Motor neuron (in vitro differentiated cells): ENCODE measurements at regions not wholly inside any gene's neighbourhood (a gene's known extent, or its start where the extent isn't known, plus 50 kb on each side); places are given as distances from the start of the nearest gene placed in this dataset.

Source experiments
- ATAC-seq, 8 experiments: fragments of 200-7000 bp; cut with Tn5 transposase; replicated peaks in 6 of 8; 2 replicates each; pipeline ENCODE4 v1.8.0; 2021; ENCODE audit warnings: mild to moderate bottlenecking in 8 of 8, moderate library complexity in 8 of 8
- H3K27ac ChIP-seq, 2 donors: fragments of 250-450 bp; sonication (Bioruptor Pico); 2 replicates each; pipeline ENCODE4 v1.9.0; 2021; ENCODE audit warnings: antibody characterized with exemption in 2 of 2, mild to moderate bottlenecking in 2 of 2, moderate library complexity in 1 of 2
- H3K4me1 ChIP-seq, 2 donors: fragments of 250-450 bp; sonication (Bioruptor Pico); replicated peaks in 1 of 2; 2 replicates each; pipeline ENCODE4 v1.6.1; 2021; ENCODE audit warnings: antibody characterized with exemption in 2 of 2, mild to moderate bottlenecking in 2 of 2, moderate library complexity in 1 of 2
- H3K4me3 ChIP-seq, 5 donors: fragments of 250-450 bp; sonication (Bioruptor Pico); 2 replicates each; pipeline ENCODE4 v1.9.0; 2021; ENCODE audit warnings: antibody characterized with exemption in 5 of 5, mild to moderate bottlenecking in 5 of 5, moderate library complexity in 4 of 5
- WGBS, 10 experiments: fragments of 450-650 bp; shearing (Covaris generic); methylation state at CpG; one replicate each; pipeline ENCODE4 v1.0.0; 2022; 5-methylcytosine and 5-hydroxymethylcytosine counted together
- in situ Hi-C, 9 experiments: fragments of 400-800 bp; cut with MboI; loops; one replicate each; pipeline ENCODE4 v1.15.0; 2021; ENCODE audit warnings: low sequenced_read_pairs in 9 of 9, low pct_unique_long_range_greater_than_20kb in 2 of 9; ENCODE audit not compliant: unreplicated experiment in 9 of 9

- in situ Hi-C loops, result loop anchor here in 1 of 9 experiments (25.0 kb wide), 1 partner anchor 287 kb away; no protein-coding TSS in a partner anchor
- H3K4me1 ChIP-seq, result no peaks in the 10 kb centered on the region
- no peak overlapping the region for H3K27ac ChIP-seq
- H3K4me3 ChIP-seq, result no peak overlapping the region
- ATAC-seq, result no peak
- 0 to 90% (median 39%) methylated on average over 1 to 2 of the region's 2 CpGs; no CpG with 5 or more reads in 2 of the 10 experiments for WGBS, 10 experiments
Measured at GRCh38 chr4:57448901-57449300, 338.7 kb upstream of the IGFBP7 start.

DNA sequence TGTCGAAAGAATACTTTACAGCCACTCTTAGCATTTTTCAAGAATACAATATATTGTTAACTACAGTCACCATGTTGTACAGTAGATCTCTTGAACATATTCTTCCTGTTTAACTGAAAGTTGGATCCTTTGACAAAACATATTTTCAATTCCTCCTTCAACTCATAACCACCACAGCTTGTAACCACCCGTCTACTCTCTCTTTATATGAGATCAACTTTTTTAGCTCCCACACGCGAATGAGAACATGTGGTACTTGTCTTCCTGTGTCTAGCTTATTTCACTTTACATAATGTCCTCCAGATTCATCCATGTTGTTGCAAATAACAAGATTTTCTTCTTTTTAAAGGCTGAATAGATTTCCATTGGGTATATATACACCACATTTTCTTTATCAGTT is 338.3 kb upstream of the IGFBP7 start:
- in situ Hi-C loops, result loop anchor here in 1 of 9 experiments (25.0 kb wide), 1 partner anchor 286 kb away; no protein-coding TSS in a partner anchor
- H3K4me1 ChIP-seq, result no peaks in the 10 kb centered on the region
- H3K27ac ChIP-seq, result no peak overlapping the region
- no peak overlapping the region for H3K4me3 ChIP-seq
- no peak for ATAC-seq
- 3 to 100% (median 93%) methylated on average over 1 to 4 of the region's 4 CpGs for WGBS, 10 experiments

GRCh38 chr4:57446266-57446665 is 336.1 kb upstream of the IGFBP7 start:
- Histone ChIP-seq H3K4me3 (no peak overlapping the region), H3K4me1 (no peaks in the 10 kb centered on the region), H3K27ac (no peak overlapping the region)
- in situ Hi-C loops, result loop anchor here in 1 of 9 experiments (25.0 kb wide), 1 partner anchor 284 kb away; no protein-coding TSS in a partner anchor
- no peak for ATAC-seq
- 0 to 100% (median 78%) methylated on average over 1 to 3 of the region's 3 CpGs; no CpG with 5 or more reads in 1 of the 10 experiments for WGBS, 10 experiments

GRCh38 chr4:57445686-57446085 is 335.5 kb upstream of the IGFBP7 start:
- no peak overlapping the region for H3K27ac ChIP-seq
- H3K4me1 ChIP-seq, result no peaks in the 10 kb centered on the region
- H3K4me3 ChIP-seq, result no peak overlapping the region
- in situ Hi-C loops, result loop anchor here in 1 of 9 experiments (25.0 kb wide), 1 partner anchor 283 kb away; no protein-coding TSS in a partner anchor
- peak in 1 of 8 experiments; percentile 52 for ATAC-seq

DNA sequence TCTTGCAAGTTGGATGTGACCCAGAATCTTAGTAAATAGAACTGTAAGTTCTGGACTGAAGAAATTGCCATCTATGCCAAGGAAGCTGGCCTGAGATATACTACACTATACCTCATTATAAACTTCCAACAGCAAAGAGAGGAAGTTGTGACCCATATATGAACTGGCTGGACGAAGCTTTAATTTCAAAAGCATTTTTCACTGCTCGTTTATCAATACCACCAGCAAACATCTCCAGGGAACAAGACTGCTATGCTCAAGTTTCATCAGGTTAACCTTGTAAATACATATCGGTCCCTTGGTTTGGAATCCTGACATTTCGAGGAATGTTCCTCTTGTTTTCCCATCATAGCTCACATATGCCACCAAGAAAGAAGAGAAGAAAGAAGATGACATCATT is 334.5 kb upstream of the IGFBP7 start:
- no peak for ATAC-seq
- no peak overlapping the region for H3K4me3 ChIP-seq
- WGBS, 10 experiments, result 7 to 95% (median 85%) methylated on average over 1 to 4 of the region's 4 CpGs; no CpG with 5 or more reads in 2 of the 10 experiments
- in situ Hi-C loops, result loop anchor here in 1 of 9 experiments (25.0 kb wide), 1 partner anchor 282 kb away; no protein-coding TSS in a partner anchor
- H3K4me1 ChIP-seq, result no peaks in the 10 kb centered on the region
- H3K27ac ChIP-seq, result no peak overlapping the region

DNA sequence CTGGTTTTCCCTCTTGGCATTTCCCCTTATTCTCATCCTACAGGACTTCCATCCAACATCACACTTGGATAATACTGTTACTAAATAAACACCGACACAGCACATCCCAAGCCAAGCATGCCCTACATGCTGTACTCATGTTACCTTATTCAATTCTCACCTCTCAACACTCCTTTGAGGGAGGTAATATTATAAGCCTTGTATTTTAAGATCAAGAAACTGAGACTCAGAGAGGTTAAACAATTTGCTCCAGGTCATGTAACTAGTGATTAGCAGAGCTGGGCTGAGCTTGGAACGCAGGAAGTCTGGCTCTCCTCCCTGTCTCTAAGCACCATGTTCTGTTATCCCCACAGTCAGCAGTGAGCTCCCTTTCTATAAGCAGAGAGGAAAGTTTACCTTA is 333.6 kb upstream of the IGFBP7 start:
- no peak overlapping the region for H3K27ac ChIP-seq
- no peak for ATAC-seq
- 10 to 100% (median 85%) methylated on average over 1 to 2 of the region's 2 CpGs; no CpG with 5 or more reads in 4 of the 10 experiments for WGBS, 10 experiments
- no peaks in the 10 kb centered on the region for H3K4me1 ChIP-seq
- in situ Hi-C loops, result loop anchor here in 1 of 9 experiments (25.0 kb wide), 1 partner anchor 281 kb away; no protein-coding TSS in a partner anchor
- H3K4me3 ChIP-seq, result no peak overlapping the region

- H3K27ac ChIP-seq, result no peak overlapping the region
- in situ Hi-C loops, result loop anchor here in 1 of 9 experiments (25.0 kb wide), 1 partner anchor 281 kb away; no protein-coding TSS in a partner anchor
Measured at GRCh38 chr4:57443308-57443707, 333.1 kb upstream of the IGFBP7 start.

GRCh38 chr4:57442831-57443291 is 332.7 kb upstream of the IGFBP7 start:
- WGBS, 10 experiments, result 0 to 80% (median 16%) methylated on average over 1 to 4 of the region's 4 CpGs; no CpG with 5 or more reads in 2 of the 10 experiments
- in situ Hi-C loops, result loop anchor here in 1 of 9 experiments (25.0 kb wide), 1 partner anchor 281 kb away; no protein-coding TSS in a partner anchor
- Histone ChIP-seq H3K27ac (no peak overlapping the region), H3K4me1 (no peaks in the 10 kb centered on the region), H3K4me3 (no peak overlapping the region)
- ATAC-seq, result peak; percentile 48 to 81 (median 60)

More at GRCh38 chr4:57443308-57443707, 333.1 kb upstream of the IGFBP7 start:
- Histone ChIP-seq H3K4me3 (no peak overlapping the region), H3K4me1 (no peaks in the 10 kb centered on the region)
- 0 to 100% (median 63%) methylated on average over 1 to 3 of the region's 7 CpGs; no CpG with 5 or more reads in 6 of the 10 experiments for WGBS, 10 experiments
- ATAC-seq, result no peak

GRCh38 chr4:57442241-57442640 is 332.1 kb upstream of the IGFBP7 start:
- no peak for ATAC-seq
- H3K4me1 ChIP-seq, result no peaks in the 10 kb centered on the region
- in situ Hi-C loops, result loop anchor here in 1 of 9 experiments (25.0 kb wide), 1 partner anchor 280 kb away; no protein-coding TSS in a partner anchor
- no peak overlapping the region for H3K4me3 ChIP-seq
- H3K27ac ChIP-seq, result no peak overlapping the region
- 0 to 67% (median 11%) methylated on average over 2 to 7 of the region's 7 CpGs; no CpG with 5 or more reads in 1 of the 10 experiments for WGBS, 10 experiments

DNA sequence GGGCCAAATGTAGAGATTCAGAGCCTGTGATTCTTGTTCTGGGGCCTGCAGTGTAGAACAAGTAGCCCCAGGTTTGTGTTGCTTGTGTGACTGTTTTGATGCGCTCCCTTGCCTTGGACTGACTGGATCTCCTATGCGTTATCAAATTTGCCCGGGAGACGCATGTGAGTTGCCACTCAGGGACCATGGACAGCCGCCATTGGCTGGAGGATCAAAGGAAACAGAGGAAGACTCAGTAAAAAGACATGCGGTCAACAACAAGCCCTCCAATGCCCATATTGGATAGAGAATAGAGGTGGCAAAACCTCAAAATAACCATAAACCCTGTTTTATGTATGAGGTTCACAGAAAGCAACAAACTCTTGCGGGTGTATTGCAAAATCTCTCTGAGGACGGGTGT is 327.5 kb upstream of the IGFBP7 start:
- in situ Hi-C loops, result loop anchor here in 2 of 9 experiments (10.0 to 25.0 kb wide), 2 partner anchors 273 to 275 kb away; no protein-coding TSS in a partner anchor
- Histone ChIP-seq H3K27ac (no peak overlapping the region), H3K4me3 (no peak overlapping the region), H3K4me1 (peaks cover 0 to 10% of the 10 kb centered on the region in 2 donors)
- WGBS, 10 experiments, result 7 to 100% (median 77%) methylated on average over 2 to 6 of the region's 8 CpGs; no CpG with 5 or more reads in 2 of the 10 experiments
- ATAC-seq, result no peak

DNA sequence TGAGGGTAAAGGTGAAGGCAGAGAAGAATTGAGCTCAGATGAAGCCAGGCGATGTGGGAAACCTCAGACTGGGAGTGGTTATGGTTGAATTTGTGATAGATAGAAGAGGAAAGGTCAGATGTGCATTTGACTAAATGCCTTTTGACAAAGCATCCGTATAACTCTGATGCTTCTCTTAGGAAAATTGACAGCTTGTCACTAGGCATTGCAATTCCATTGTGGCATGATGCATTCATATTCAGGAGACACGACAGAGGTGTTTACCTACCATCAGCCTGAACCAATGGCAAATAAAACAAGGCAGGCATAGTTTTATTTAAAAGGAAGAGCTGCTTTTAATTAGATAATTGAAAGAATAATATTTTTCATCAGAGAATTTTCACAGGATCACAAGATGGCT is 325.1 kb upstream of the IGFBP7 start:
- 7 to 100% (median 85%) methylated on average over 1 to 3 of the region's 3 CpGs; no CpG with 5 or more reads in 2 of the 10 experiments for WGBS, 10 experiments
- Histone ChIP-seq H3K4me3 (no peak overlapping the region), H3K27ac (no peak overlapping the region), H3K4me1 (peaks cover 3 to 13% of the 10 kb centered on the region in 2 donors)
- no peak for ATAC-seq
- in situ Hi-C loops, result loop anchor here in 2 of 9 experiments (10.0 to 25.0 kb wide), 2 partner anchors 270 to 273 kb away; no protein-coding TSS in a partner anchor

DNA sequence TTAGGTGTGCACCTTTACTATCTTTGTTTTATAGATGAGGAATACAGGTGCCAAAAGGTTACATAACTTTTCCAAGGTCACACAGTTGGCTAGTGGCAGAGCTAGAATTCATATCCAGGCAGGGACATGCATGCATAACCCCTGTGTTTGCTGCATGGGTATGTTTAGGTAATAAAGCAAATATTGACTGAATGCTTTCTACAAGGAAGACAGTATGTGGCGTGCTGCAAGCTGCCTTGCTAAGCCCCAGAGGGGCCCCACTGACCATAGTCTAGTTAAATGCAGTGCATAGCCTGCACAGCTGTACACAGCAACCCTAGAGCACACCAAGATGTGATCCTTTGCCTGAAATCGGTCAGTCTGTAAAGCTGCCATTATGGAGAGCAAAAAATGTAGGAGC is 320.5 kb upstream of the IGFBP7 start:
- Histone ChIP-seq H3K27ac (no peak overlapping the region), H3K4me1 (peaks cover 3 to 13% of the 10 kb centered on the region in 2 donors), H3K4me3 (no peak overlapping the region)
- ATAC-seq, result peak in 3 of 8 experiments; percentile 24 to 84 (median 45)
- WGBS, 10 experiments, result 0 to 100% (median 67%) methylated on average over 1 to 2 of the region's 2 CpGs; no CpG with 5 or more reads in 3 of the 10 experiments
- in situ Hi-C loops, result loop anchor here in 2 of 9 experiments (10.0 to 25.0 kb wide), 2 partner anchors 266 to 268 kb away; no protein-coding TSS in a partner anchor

DNA sequence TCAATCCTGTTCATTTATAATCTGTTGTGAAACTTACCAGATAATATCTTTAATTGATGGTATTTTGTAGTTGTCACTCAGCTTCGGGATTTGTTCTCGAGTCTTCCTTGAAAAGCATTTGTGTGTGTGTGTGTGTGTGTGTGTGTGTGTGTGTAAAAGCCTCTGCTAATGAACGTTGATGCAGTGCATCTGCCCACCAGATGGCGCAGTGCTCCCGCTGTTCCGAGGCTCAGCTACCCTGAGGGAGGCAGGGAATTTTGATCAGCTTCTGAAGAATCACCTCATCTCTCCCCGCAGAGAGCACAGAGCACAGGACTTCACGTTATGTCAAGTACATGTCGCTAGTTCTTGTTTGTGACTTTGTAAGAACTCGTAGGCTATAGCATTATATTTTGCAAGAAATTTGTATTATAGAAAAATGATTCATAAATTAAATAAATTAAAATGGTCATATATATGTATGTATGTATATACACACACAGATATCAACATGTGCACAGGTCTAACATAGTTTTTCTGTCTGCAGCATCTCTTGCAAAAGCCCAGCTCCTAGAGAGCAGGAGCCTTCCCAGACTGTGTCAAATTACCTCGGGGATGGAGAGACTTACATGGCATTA is 316.7 kb upstream of the IGFBP7 start:
- Histone ChIP-seq H3K27ac (no peak overlapping the region), H3K4me3 (no peak overlapping the region), H3K4me1 (peaks cover 2 to 11% of the 10 kb centered on the region in 2 donors)
- in situ Hi-C loops, result loop anchor here in 1 of 9 experiments (25.0 kb wide), 1 partner anchor 265 kb away; no protein-coding TSS in a partner anchor
- 0 to 88% (median 3%) methylated on average over 1 to 6 of the region's 11 CpGs for WGBS, 10 experiments
- peak; percentile 57 to 97 (median 86) for ATAC-seq
